GM23338 (cell line): ENCODE measurements at regions not wholly inside any gene's neighbourhood (a gene's known extent, or its start where the extent isn't known, plus 50 kb on each side); places are given as distances from the start of the nearest gene placed in this dataset.

ENCODE experiments used
- ATAC-seq: fragments of 200-7000 bp; cut with Tn5 transposase; 3 replicates; pipeline ENCODE4 v1.9.1; 2020
- DNase-seq: peaks from one replicate; pipeline ENCODE4 v3.0.0-alpha.2; 2015; ENCODE audit warnings: low spot score
- H2AFZ ChIP-seq: fragments of 200-600 bp; sonication (generic); 2 replicates; pipeline ENCODE4 v1.8.0; 2016; ENCODE audit warnings: antibody characterized with exemption, mild to moderate bottlenecking, moderate library complexity
- H3F3A ChIP-seq: fragments of 200-600 bp; sonication (generic); replicated peaks from 2 replicates; pipeline ENCODE4 v1.8.0; 2017; ENCODE audit warnings: antibody characterized with exemption, mixed run types, low read depth
- H3K27ac ChIP-seq: fragments of 200-600 bp; sonication (generic); 2 replicates; pipeline ENCODE4 v1.6.1; 2016; ENCODE audit warnings: low read depth
- H3K27me3 ChIP-seq: fragments of 200-600 bp; sonication (generic); 2 replicates; pipeline ENCODE4 v1.8.0; 2016; ENCODE audit warnings: mild to moderate bottlenecking, mixed run types, moderate library complexity; ENCODE audit not compliant: insufficient read depth
- H3K36me3 ChIP-seq: fragments of 200-600 bp; sonication (generic); 2 replicates; pipeline ENCODE4 v1.8.0; 2016; ENCODE audit warnings: mild to moderate bottlenecking; ENCODE audit not compliant: insufficient read depth
- H3K4me1 ChIP-seq: fragments of 200-600 bp; sonication (generic); 2 replicates; pipeline ENCODE4 v1.8.0; 2016; ENCODE audit warnings: mild to moderate bottlenecking, moderate library complexity; ENCODE audit not compliant: insufficient read depth
- H3K4me2 ChIP-seq: fragments of 200-600 bp; sonication (generic); 2 replicates; pipeline ENCODE4 v1.7.1; 2017; ENCODE audit warnings: mixed run types
- H3K4me3 ChIP-seq: fragments of 200-600 bp; sonication (generic); 2 replicates; pipeline ENCODE4 v1.6.1; 2016; ENCODE audit warnings: mixed run types
- H3K79me2 ChIP-seq: fragments of 200-600 bp; sonication (generic); replicated peaks from 2 replicates; pipeline ENCODE4 v1.8.0; 2017; ENCODE audit warnings: mild to moderate bottlenecking; ENCODE audit not compliant: insufficient read depth
- H3K9me2 ChIP-seq: fragments of 200-600 bp; sonication (generic); 2 replicates; pipeline ENCODE4 v1.8.0; 2017; ENCODE audit not compliant: insufficient read depth
- H4K20me1 ChIP-seq: fragments of 200-600 bp; sonication (generic); replicated peaks from 2 replicates; pipeline ENCODE4 v1.8.0; 2017; ENCODE audit warnings: mild to moderate bottlenecking; ENCODE audit not compliant: insufficient read depth
- H3K27ac Mint-ChIP-seq: 2 replicates; pipeline ENCODE4 v1.8.0; 2020; ENCODE audit warnings: inconsistent platforms, mild to moderate bottlenecking, moderate library complexity, mixed read lengths
- H3K27me3 Mint-ChIP-seq: 3 replicates; pipeline ENCODE4 v1.8.0; 2022; ENCODE audit warnings: low read depth, mild to moderate bottlenecking, moderate library complexity, mixed read lengths, inconsistent platforms; ENCODE audit not compliant: insufficient read depth, poor library complexity
- H3K36me3 Mint-ChIP-seq: 3 replicates; pipeline ENCODE4 v1.8.0; 2021; ENCODE audit warnings: low read depth, mild to moderate bottlenecking, inconsistent platforms, moderate library complexity, mixed read lengths
- H3K4me1 Mint-ChIP-seq: 3 replicates; pipeline ENCODE4 v1.8.0; 2020; ENCODE audit warnings: mild to moderate bottlenecking, inconsistent platforms, mixed read lengths
- H3K4me3 Mint-ChIP-seq: 3 replicates; pipeline ENCODE4 v1.8.0; 2021; ENCODE audit warnings: moderate library complexity, mild to moderate bottlenecking, inconsistent platforms, mixed read lengths
- H3K9me3 Mint-ChIP-seq: 3 replicates; pipeline ENCODE4 v1.8.0; 2020; ENCODE audit warnings: moderate library complexity, mild to moderate bottlenecking, inconsistent platforms, mixed read lengths
- CREB1 ChIP-seq: fragments of 250-450 bp; sonication (Bioruptor Pico); IDR thresholded peaks from 2 replicates; pipeline ENCODE4 v1.5.0; 2020; ENCODE audit warnings: low read depth, mild to moderate bottlenecking, moderate library complexity
- CTCF ChIP-seq, 2 experiments: fragments of 200-600 bp in 1 of 2; sonication (generic) in 1 of 2; conservative IDR thresholded peaks; 2 replicates each; pipeline versions ENCODE4 v1.5.1 to v1.6.1; 2016 to 2017; ENCODE audit warnings: antibody characterized with exemption in 2 of 2, low read depth in 2 of 2, mild to moderate bottlenecking in 2 of 2, moderate library complexity in 1 of 2
- ETS1 ChIP-seq: IDR thresholded peaks from 2 replicates; pipeline ENCODE4 v1.6.1; 2016; ENCODE audit warnings: antibody characterized with exemption
- EZH2 ChIP-seq: fragments of 200-600 bp; sonication (generic); IDR thresholded peaks from one replicate; pipeline ENCODE4 v1.8.0; 2017; ENCODE audit warnings: antibody characterized with exemption, mild to moderate bottlenecking, low read depth; ENCODE audit not compliant: unreplicated experiment
- EZH2phosphoT487 ChIP-seq: fragments of 200-600 bp; sonication (generic); IDR thresholded peaks from one replicate; pipeline ENCODE4 v1.8.1; 2018; ENCODE audit warnings: antibody characterized with exemption; ENCODE audit not compliant: unreplicated experiment
- JUNB ChIP-seq: IDR thresholded peaks from one replicate; pipeline ENCODE4 v1.6.1; 2016; ENCODE audit warnings: antibody characterized with exemption; ENCODE audit not compliant: unreplicated experiment
- NANOG ChIP-seq: IDR thresholded peaks from 2 replicates; pipeline ENCODE4 v1.6.1; 2016; ENCODE audit warnings: antibody characterized with exemption, borderline replicate concordance
- POLR2AphosphoS5 ChIP-seq: IDR thresholded peaks from 2 replicates; pipeline ENCODE4 v1.6.1; 2016; ENCODE audit warnings: antibody characterized with exemption, low read depth
- REST ChIP-seq: IDR thresholded peaks from one replicate; pipeline ENCODE4 v1.6.1; 2018; ENCODE audit warnings: antibody characterized with exemption; ENCODE audit not compliant: unreplicated experiment
- STAT1 ChIP-seq: IDR thresholded peaks from one replicate; pipeline ENCODE4 v1.6.1; 2016; ENCODE audit warnings: antibody characterized with exemption; ENCODE audit not compliant: unreplicated experiment
- ZNF114 ChIP-seq: fragments of 250-450 bp; sonication (Bioruptor Pico); IDR thresholded peaks from 2 replicates; pipeline ENCODE4 v1.5.0; 2020; ENCODE audit warnings: mild to moderate bottlenecking, moderate library complexity
- ZNF331 ChIP-seq: fragments of 250-450 bp; sonication (Bioruptor Pico); IDR thresholded peaks from 2 replicates; pipeline ENCODE4 v1.5.0; 2020; ENCODE audit warnings: low read depth, mild to moderate bottlenecking, moderate library complexity
- ZNF462 ChIP-seq: fragments of 250-450 bp; sonication (Bioruptor Pico); IDR thresholded peaks from 2 replicates; pipeline ENCODE4 v1.5.0; 2020; ENCODE audit warnings: mild to moderate bottlenecking, moderate library complexity

GRCh38 chr1:221630236-221630635, 111.7 kb downstream of the DUSP10 start:
- DNase-seq: no peak
- no peaks in the 10 kb centered on the region; the same call in 2 of the 3 replicates for H3K9me3 Mint-ChIP-seq

More at GRCh38 chr1:221630236-221630635, 111.7 kb downstream of the DUSP10 start:
- H3K4me1 Mint-ChIP-seq: no peaks in the 10 kb centered on the region; the same call in 2 of the 3 replicates
- no peak for TF ChIP-seq ZNF114 (CRISPR knock-in tag)
- no peak for TF ChIP-seq NANOG
- TF ChIP-seq STAT1: no peak
- no peak for TF ChIP-seq EZH2phosphoT487
- no peak for TF ChIP-seq ETS1
- no peak for TF ChIP-seq POLR2AphosphoS5
- no peak for TF ChIP-seq JUNB
- TF ChIP-seq ZNF331 (CRISPR knock-in tag): no peak
- no peak for TF ChIP-seq CREB1 (CRISPR knock-in tag)
- no peak for TF ChIP-seq EZH2
- no peak for TF ChIP-seq ZNF462 (CRISPR knock-in tag)
- no peak for TF ChIP-seq REST
- TF ChIP-seq CTCF (conservative IDR thresholded peaks at IDR 0.05; ENCODE audit: low read depth in 2 of 2): no peak
- no peak for ATAC-seq
- H3K36me3 ChIP-seq: no peaks in the 10 kb centered on the region
- H3K4me2 ChIP-seq: no peak overlapping the region
- no peak overlapping the region for H3K27ac ChIP-seq
- H4K20me1 ChIP-seq: no peaks in the 10 kb centered on the region
- no peak overlapping the region for H3K27ac Mint-ChIP-seq
- no peaks in the 10 kb centered on the region for H3K36me3 Mint-ChIP-seq
- no peak overlapping the region for H2AFZ ChIP-seq
- H3K27me3 ChIP-seq: no peaks in the 10 kb centered on the region
- no peak overlapping the region for H3K4me3 ChIP-seq
- no peaks in the 10 kb centered on the region for H3F3A ChIP-seq
- no peak overlapping the region for H3K4me3 Mint-ChIP-seq
- H3K79me2 ChIP-seq: no peaks in the 10 kb centered on the region
- peaks cover 9% of the 10 kb centered on the region; the same call in 1 of the 2 replicates for H3K4me1 ChIP-seq
- peaks cover 2% of the 10 kb centered on the region for H3K27me3 Mint-ChIP-seq
- no peaks in the 10 kb centered on the region; the same call in 1 of the 2 replicates for H3K9me2 ChIP-seq
